ENCODE measurements at regions not wholly inside any gene's neighbourhood (a gene's known extent, or its start where the extent isn't known, plus 50 kb on each side); places are given as distances from the start of the nearest gene placed in this dataset.

DNA sequence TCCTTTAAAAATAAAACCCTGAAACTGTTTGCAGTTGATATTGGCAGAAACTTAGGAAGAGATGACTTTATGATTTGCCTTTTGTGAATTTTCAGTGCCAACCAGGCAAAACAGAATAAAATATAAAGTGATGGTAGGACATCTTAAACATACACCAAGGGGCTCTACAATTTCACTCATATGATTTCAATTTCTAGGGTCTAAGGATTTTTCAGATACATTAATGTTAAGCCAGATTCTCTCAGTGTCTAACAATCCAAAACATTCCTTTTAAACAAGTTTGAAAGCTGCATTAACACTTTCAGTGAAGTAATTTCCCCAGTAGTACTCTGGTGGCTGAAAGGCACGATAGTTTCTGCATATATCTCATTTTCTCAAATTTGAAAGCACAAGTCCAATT lies 1262.0 kb upstream of the ADGRL3 start:
- TF ChIP-seq, protein P1, sequence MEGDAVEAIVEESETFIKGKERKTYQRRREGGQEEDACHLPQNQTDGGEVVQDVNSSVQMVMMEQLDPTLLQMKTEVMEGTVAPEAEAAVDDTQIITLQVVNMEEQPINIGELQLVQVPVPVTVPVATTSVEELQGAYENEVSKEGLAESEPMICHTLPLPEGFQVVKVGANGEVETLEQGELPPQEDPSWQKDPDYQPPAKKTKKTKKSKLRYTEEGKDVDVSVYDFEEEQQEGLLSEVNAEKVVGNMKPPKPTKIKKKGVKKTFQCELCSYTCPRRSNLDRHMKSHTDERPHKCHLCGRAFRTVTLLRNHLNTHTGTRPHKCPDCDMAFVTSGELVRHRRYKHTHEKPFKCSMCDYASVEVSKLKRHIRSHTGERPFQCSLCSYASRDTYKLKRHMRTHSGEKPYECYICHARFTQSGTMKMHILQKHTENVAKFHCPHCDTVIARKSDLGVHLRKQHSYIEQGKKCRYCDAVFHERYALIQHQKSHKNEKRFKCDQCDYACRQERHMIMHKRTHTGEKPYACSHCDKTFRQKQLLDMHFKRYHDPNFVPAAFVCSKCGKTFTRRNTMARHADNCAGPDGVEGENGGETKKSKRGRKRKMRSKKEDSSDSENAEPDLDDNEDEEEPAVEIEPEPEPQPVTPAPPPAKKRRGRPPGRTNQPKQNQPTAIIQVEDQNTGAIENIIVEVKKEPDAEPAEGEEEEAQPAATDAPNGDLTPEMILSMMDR (IDR thresholded peaks at IDR 0.05): no peak
- no peak for TF ChIP-seq POLR2AphosphoS5 (IDR thresholded peaks at IDR 0.05)
- no peak for TF ChIP-seq POLR2A (IDR thresholded peaks at IDR 0.05)

All from sigmoid colon (tissue), 4 donors.